ENCODE measurements at regions not wholly inside any gene's neighbourhood (a gene's known extent, or its start where the extent isn't known, plus 50 kb on each side); places are given as distances from the start of the nearest gene placed in this dataset.
"Not testable (repeated sequence)": the region's sequence is repeated elsewhere in the genome, so short reads cannot be mapped to it uniquely, and the experiment has no call there.

DNA sequence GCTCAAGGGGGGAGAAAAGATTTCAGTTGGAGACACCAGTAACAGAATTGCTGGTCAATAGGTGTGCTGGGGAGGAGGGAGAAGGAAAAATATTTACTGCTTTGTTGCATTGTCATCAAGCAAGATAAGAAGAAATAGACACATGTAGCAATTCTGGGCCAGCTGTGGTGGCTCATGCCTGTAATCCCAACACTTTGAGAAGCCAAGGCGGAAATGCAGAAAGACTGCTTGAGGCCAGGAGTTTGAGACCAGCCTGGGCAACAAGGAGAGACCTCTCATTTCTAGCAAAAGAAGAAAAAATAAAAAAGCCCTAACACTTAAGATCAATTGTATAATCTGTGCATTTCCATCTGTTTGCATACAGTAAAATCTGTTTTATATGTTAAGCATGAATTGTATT lies 126.6 kb downstream of the ZFP64 start:
- TF ChIP-seq EP300 (IDR thresholded peaks at IDR 0.05; ENCODE audit: low read depth), result no peak
- TF ChIP-seq POLR2AphosphoS5 (IDR thresholded peaks at IDR 0.05), result no peak
- TF ChIP-seq, protein P1, sequence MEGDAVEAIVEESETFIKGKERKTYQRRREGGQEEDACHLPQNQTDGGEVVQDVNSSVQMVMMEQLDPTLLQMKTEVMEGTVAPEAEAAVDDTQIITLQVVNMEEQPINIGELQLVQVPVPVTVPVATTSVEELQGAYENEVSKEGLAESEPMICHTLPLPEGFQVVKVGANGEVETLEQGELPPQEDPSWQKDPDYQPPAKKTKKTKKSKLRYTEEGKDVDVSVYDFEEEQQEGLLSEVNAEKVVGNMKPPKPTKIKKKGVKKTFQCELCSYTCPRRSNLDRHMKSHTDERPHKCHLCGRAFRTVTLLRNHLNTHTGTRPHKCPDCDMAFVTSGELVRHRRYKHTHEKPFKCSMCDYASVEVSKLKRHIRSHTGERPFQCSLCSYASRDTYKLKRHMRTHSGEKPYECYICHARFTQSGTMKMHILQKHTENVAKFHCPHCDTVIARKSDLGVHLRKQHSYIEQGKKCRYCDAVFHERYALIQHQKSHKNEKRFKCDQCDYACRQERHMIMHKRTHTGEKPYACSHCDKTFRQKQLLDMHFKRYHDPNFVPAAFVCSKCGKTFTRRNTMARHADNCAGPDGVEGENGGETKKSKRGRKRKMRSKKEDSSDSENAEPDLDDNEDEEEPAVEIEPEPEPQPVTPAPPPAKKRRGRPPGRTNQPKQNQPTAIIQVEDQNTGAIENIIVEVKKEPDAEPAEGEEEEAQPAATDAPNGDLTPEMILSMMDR (IDR thresholded peaks at IDR 0.05), result no peak
- TF ChIP-seq POLR2A (IDR thresholded peaks at IDR 0.05), result no peak
- no peaks in the 10 kb centered on the region for H3K27me3 ChIP-seq
- DNase-seq, result no peak
- no peak overlapping the region for H3K4me3 ChIP-seq
- H3K27ac ChIP-seq, result no peak overlapping the region
- H3K36me3 ChIP-seq, result no peaks in the 10 kb centered on the region
- in situ Hi-C loops (cut with MboI; ENCODE audit: low pct_ligation_motif_present in 1 of 4, low pct_unique_long_range_greater_than_20kb in 1 of 4, low sequenced_read_pairs in 3 of 4) (no loop called here), intact Hi-C loops (cut with DNase I; ENCODE audit: low total_unique reads) (no loop called here)
- 84 to 100% methylated on average over 1 of the region's 1 CpG for WGBS, 2 donors (ENCODE audit: low coverage in 1 of 2)
- H3K9me3 ChIP-seq, result no peaks in the 10 kb centered on the region
- peaks cover 0 to 4% (median 0%) of the 10 kb centered on the region in 4 donors for H3K4me1 ChIP-seq

GRCh38 chr20:52062452-52063209 lies 128.9 kb downstream of the ZFP64 start:
- Histone ChIP-seq H3K9me3 (no peaks in the 10 kb centered on the region), H3K4me3 (no peak overlapping the region), H3K27ac (no peak overlapping the region), H3K4me1 (peaks cover 0 to 4% (median 0%) of the 10 kb centered on the region in 4 donors), H3K27me3 (no peaks in the 10 kb centered on the region), H3K36me3 (no peaks in the 10 kb centered on the region)
- no peak for TF ChIP-seq POLR2AphosphoS5 (IDR thresholded peaks at IDR 0.05)
- no peak for TF ChIP-seq POLR2A (IDR thresholded peaks at IDR 0.05)
- no peak for TF ChIP-seq EP300 (IDR thresholded peaks at IDR 0.05; ENCODE audit: low read depth)
- TF ChIP-seq, protein P1 (IDR thresholded peaks at IDR 0.05), result no peak
- no peak for DNase-seq
- 82 to 100% methylated on average over 1 to 5 of the region's 5 CpGs for WGBS, 2 donors (ENCODE audit: low coverage in 1 of 2)
- intact Hi-C loops (cut with DNase I; ENCODE audit: low total_unique reads) (no loop called here), in situ Hi-C loops (cut with MboI; ENCODE audit: low pct_ligation_motif_present in 1 of 4, low pct_unique_long_range_greater_than_20kb in 1 of 4, low sequenced_read_pairs in 3 of 4) (no loop called here)

- no peaks in the 10 kb centered on the region for H3K36me3 ChIP-seq
- TF ChIP-seq POLR2A (IDR thresholded peaks at IDR 0.05), result no peak
- TF ChIP-seq, protein P1 (IDR thresholded peaks at IDR 0.05), result peak in 3 of 5 experiments; percentile 21 to 30 (median 27)
- peaks cover 0 to 4% (median 0%) of the 10 kb centered on the region in 4 donors for H3K4me1 ChIP-seq
- no peak overlapping the region for H3K4me3 ChIP-seq
- no peak overlapping the region for H3K27ac ChIP-seq
- intact Hi-C loops (cut with DNase I; ENCODE audit: low total_unique reads), result no loop called here
- in situ Hi-C loops (cut with MboI; ENCODE audit: low pct_ligation_motif_present in 1 of 4, low pct_unique_long_range_greater_than_20kb in 1 of 4, low sequenced_read_pairs in 3 of 4), result no loop called here
- 41 to 50% methylated on average over 7 to 11 of the region's 11 CpGs for WGBS, 2 donors (ENCODE audit: low coverage in 1 of 2)
- H3K27me3 ChIP-seq, result no peaks in the 10 kb centered on the region
- peaks cover 13 to 14% of the 10 kb centered on the region in 2 donors for H3K9me3 ChIP-seq
- DNase-seq, result no peak
Measured at GRCh38 chr20:52060794-52061714, 130.5 kb downstream of the ZFP64 start.

DNA sequence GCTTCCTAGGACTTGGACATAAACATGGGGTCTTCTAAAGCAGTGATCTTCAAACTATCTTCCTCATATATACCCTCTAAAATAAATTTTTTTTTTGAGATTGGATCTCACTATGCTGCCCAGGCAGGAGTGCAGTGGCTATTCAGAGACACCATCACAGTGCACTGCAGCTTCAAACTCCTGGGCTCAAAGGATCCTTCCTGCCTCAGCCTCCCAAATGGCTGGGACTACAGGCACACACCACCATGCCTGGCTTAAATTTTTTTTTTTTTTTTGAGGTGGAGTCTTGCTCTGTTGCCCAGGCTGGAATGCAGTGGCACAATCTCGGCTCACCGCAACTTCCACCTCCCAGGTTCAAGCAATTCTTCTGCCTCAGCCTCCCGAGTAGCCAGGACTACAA lies 134.4 kb downstream of the ZFP64 start:
- H3K27me3 ChIP-seq; H3K36me3 ChIP-seq; intact Hi-C loops (cut with DNase I; ENCODE audit: low total_unique reads); H3K4me1 ChIP-seq; H3K4me3 ChIP-seq; H3K27ac ChIP-seq; in situ Hi-C loops (cut with MboI; ENCODE audit: low pct_ligation_motif_present in 1 of 4, low pct_unique_long_range_greater_than_20kb in 1 of 4, low sequenced_read_pairs in 3 of 4); DNase-seq: not testable (repeated sequence)
- H3K9me3 ChIP-seq, result peaks cover 13 to 16% of the 10 kb centered on the region in 2 donors
- 95% methylated on average over 3 of the region's 3 CpGs; no CpG with 5 or more reads in 1 of the 2 donors for WGBS, 2 donors (ENCODE audit: low coverage in 1 of 2)

Measured in transverse colon (tissue), 4 donors.